Spleen (tissue), 7 donors: ENCODE measurements at regions not wholly inside any gene's neighbourhood (a gene's known extent, or its start where the extent isn't known, plus 50 kb on each side); places are given as distances from the start of the nearest gene placed in this dataset.

Experiments used
- CTCF ChIP-seq, 11 experiments: fragments of 200-600 bp in 7 of 11; fragments of 450-650 bp in 4 of 11; sonication (generic) in 4 of 11; IDR thresholded peaks in 8 of 11; conservative IDR thresholded peaks in 3 of 11; 1 replicate in 7 of 11; 2 replicates in 4 of 11; pipeline versions ENCODE4 v1.4.0 to v1.8.0; 2016 to 2021; ENCODE audit warnings: antibody characterized with exemption in 11 of 11, inconsistent platforms in 4 of 11, mild to moderate bottlenecking in 1 of 11
- POLR2A ChIP-seq, 3 donors: fragments of 450-650 bp; IDR thresholded peaks; one replicate each; pipeline ENCODE4 v1.5.1; 2017; ENCODE audit warnings: antibody characterized with exemption in 3 of 3, mild to moderate bottlenecking in 1 of 3
- POLR2AphosphoS5 ChIP-seq, 3 donors: sonication (generic); formaldehyde crosslinking; IDR thresholded peaks; one replicate each; pipeline ENCODE4 v1.5.1; 2017; ENCODE audit warnings: antibody characterized with exemption in 3 of 3
- donor health status: DM: no; HTN: no; CAD: no; lungs with moderate emphysema.
- donor health status: DM: no; HTN: no; CAD: no.
- donor health status: DM: no; HTN: no; CAD: no.

- no peak for TF ChIP-seq CTCF (IDR thresholded peaks at IDR 0.05 in 8 of 11, conservative IDR thresholded peaks at IDR 0.05 in 3 of 11)
- no peak for TF ChIP-seq POLR2A (IDR thresholded peaks at IDR 0.05)
- no peak for TF ChIP-seq POLR2AphosphoS5 (IDR thresholded peaks at IDR 0.05)
Measured at GRCh38 chr10:124301736-124302135, 117.0 kb downstream of the OAT start.
